ENCODE measurements at regions not wholly inside any gene's neighbourhood (a gene's known extent, or its start where the extent isn't known, plus 50 kb on each side); places are given as distances from the start of the nearest gene placed in this dataset.

DNA sequence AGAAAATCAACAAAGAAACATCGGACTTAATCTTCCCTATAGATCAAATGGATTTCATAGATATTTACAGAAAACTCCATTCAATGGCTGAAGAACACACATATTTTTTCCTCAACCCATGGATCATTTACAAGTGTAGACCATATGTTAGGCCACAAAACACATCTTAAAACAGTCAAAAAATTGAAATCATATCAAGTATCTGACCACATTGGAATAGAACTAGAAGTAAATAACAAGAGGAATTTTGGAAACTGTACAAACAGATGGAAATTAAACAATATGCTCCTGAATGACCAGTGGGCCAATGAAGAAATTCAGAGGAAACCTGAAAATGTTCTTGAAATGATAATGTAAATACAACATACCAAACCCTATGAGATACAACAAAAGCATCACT, 323.1 kb upstream of the GPR149 start:
- no peak overlapping the region for H3K4me2 ChIP-seq (ENCODE audit: low read length, poor library complexity, severe bottlenecking)
- H3K79me1 ChIP-seq (replicated peaks; ENCODE audit: low read length, poor library complexity, severe bottlenecking) = no peaks in the 10 kb centered on the region
- no peak overlapping the region for H3K27ac ChIP-seq (ENCODE audit: low read length, poor library complexity, severe bottlenecking)
- no peak overlapping the region for H2BK120ac ChIP-seq (ENCODE audit: low read depth, low read length)
- no peak for DNase-seq
- no peaks in the 10 kb centered on the region for H3K27me3 ChIP-seq (ENCODE audit: control insufficient read depth in 1 of 2, insufficient read depth in 1 of 2, low read length in 2 of 2)
- WGBS = 97% methylated on average over 1 of the region's 1 CpG
- H3K36me3 ChIP-seq (ENCODE audit: control insufficient read depth in 1 of 2, insufficient read depth in 2 of 2, low read depth in 1 of 2, low read length in 2 of 2) = no peaks in the 10 kb centered on the region
- H3K9ac ChIP-seq (ENCODE audit: low read length) = no peak overlapping the region
- H3K9me3 ChIP-seq (ENCODE audit: control insufficient read depth, low read length) = no peaks in the 10 kb centered on the region
- no peak overlapping the region for H2AK5ac ChIP-seq (ENCODE audit: low read length, severe bottlenecking)
- no peak overlapping the region for H2BK5ac ChIP-seq (ENCODE audit: low read depth, low read length, poor library complexity, severe bottlenecking)
- H2AFZ ChIP-seq (ENCODE audit: low read depth, low read length) = no peak overlapping the region
- no peak overlapping the region for H2BK12ac ChIP-seq (ENCODE audit: low read length in 2 of 2)
- H3K4me3 ChIP-seq (ENCODE audit: insufficient read depth in 1 of 2, low read depth in 1 of 2, low read length in 2 of 2) = no peak overlapping the region
- H3K23ac ChIP-seq (ENCODE audit: low read length in 2 of 2) = no peak overlapping the region
- no peak overlapping the region for H4K91ac ChIP-seq (ENCODE audit: low read length)
- H2BK15ac ChIP-seq (ENCODE audit: low read depth, poor library complexity, severe bottlenecking) = no peak overlapping the region
- no peak overlapping the region for H3K4ac ChIP-seq (ENCODE audit: low read depth in 1 of 2, low read length in 2 of 2)
- H3K14ac ChIP-seq (ENCODE audit: low read length in 2 of 2) = no peak overlapping the region
- H4K8ac ChIP-seq (ENCODE audit: low read length) = no peak overlapping the region
- no peaks in the 10 kb centered on the region for H3K4me1 ChIP-seq (ENCODE audit: control insufficient read depth, insufficient read depth, low read depth, low read length)
- H3K18ac ChIP-seq (ENCODE audit: low read depth in 1 of 2, low read length in 2 of 2) = no peak overlapping the region

DNA sequence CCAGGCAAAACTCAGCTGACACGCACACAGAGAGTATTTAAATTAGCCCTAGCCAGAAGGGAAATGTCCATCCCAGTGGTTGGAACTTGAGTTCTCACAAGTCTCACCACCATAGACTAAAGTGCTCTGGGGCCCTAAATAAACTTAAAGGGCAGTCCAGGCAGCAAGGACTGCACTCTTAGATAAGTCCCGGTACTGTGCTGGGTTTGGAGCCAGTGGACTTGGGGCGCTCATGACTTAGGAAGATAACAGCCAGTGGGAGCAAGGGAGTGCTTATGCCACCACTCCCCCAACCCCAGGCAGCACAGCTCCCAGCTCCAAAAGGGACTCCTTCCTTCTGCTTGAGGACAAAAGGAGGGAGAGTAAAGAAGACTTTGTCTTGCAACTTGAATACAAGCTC, 319.5 kb upstream of the GPR149 start:
- Histone ChIP-seq H3K36me3 (ENCODE audit: control insufficient read depth in 1 of 2, insufficient read depth in 2 of 2, low read depth in 1 of 2, low read length in 2 of 2) (no peaks in the 10 kb centered on the region), H3K23ac (ENCODE audit: low read length in 2 of 2) (no peak overlapping the region), H3K9me3 (ENCODE audit: control insufficient read depth, low read length) (no peaks in the 10 kb centered on the region), H3K4me2 (ENCODE audit: low read length, poor library complexity, severe bottlenecking) (no peak overlapping the region), H2BK12ac (ENCODE audit: low read length in 2 of 2) (no peak overlapping the region), H3K4me3 (ENCODE audit: insufficient read depth in 1 of 2, low read depth in 1 of 2, low read length in 2 of 2) (no peak overlapping the region), H3K18ac (ENCODE audit: low read depth in 1 of 2, low read length in 2 of 2) (no peak overlapping the region), H2AFZ (ENCODE audit: low read depth, low read length) (no peak overlapping the region), H3K9ac (ENCODE audit: low read length) (no peak overlapping the region), H2AK5ac (ENCODE audit: low read length, severe bottlenecking) (no peak overlapping the region), H3K79me1 (replicated peaks; ENCODE audit: low read length, poor library complexity, severe bottlenecking) (no peaks in the 10 kb centered on the region), H3K27me3 (ENCODE audit: control insufficient read depth in 1 of 2, insufficient read depth in 1 of 2, low read length in 2 of 2) (no peaks in the 10 kb centered on the region), H3K27ac (ENCODE audit: low read length, poor library complexity, severe bottlenecking) (no peak overlapping the region), H3K4me1 (ENCODE audit: control insufficient read depth, insufficient read depth, low read depth, low read length) (no peaks in the 10 kb centered on the region), H2BK15ac (ENCODE audit: low read depth, poor library complexity, severe bottlenecking) (no peak overlapping the region), H3K14ac (ENCODE audit: low read length in 2 of 2) (no peak overlapping the region), H4K91ac (ENCODE audit: low read length) (no peak overlapping the region), H2BK120ac (ENCODE audit: low read depth, low read length) (no peak overlapping the region), H2BK5ac (ENCODE audit: low read depth, low read length, poor library complexity, severe bottlenecking) (no peak overlapping the region), H3K4ac (ENCODE audit: low read depth in 1 of 2, low read length in 2 of 2) (no peak overlapping the region), H4K8ac (ENCODE audit: low read length) (no peak overlapping the region)
- 69% methylated on average over 1 of the region's 3 CpGs for WGBS
- DNase-seq = no peak

DNA sequence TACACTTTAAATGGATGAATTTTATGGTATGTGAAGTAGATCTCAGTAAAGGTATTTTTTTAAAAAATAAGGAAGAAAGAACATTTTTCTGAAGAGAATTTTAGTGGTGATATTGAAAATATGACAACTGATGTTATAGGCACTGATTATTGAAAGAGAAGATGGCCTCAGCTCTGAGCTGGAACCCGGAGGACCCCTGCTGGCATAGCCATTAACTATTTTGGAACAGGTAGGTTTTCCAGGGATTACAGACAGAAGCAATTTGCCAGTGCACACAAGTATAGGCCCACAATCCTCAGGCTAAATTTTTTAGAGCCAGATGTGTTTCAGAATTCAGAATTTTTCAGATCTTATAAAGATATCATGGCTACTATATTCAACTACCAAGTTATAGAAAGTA, 315.9 kb upstream of the GPR149 start:
- H3K9ac ChIP-seq (ENCODE audit: low read length) = no peak overlapping the region
- no peak overlapping the region for H3K4me2 ChIP-seq (ENCODE audit: low read length, poor library complexity, severe bottlenecking)
- no peak overlapping the region for H4K8ac ChIP-seq (ENCODE audit: low read length)
- no peak overlapping the region for H3K4ac ChIP-seq (ENCODE audit: low read depth in 1 of 2, low read length in 2 of 2)
- WGBS = 55% methylated on average over 1 of the region's 1 CpG
- H2BK15ac ChIP-seq (ENCODE audit: low read depth, poor library complexity, severe bottlenecking) = no peak overlapping the region
- H3K4me3 ChIP-seq (ENCODE audit: insufficient read depth in 1 of 2, low read depth in 1 of 2, low read length in 2 of 2) = no peak overlapping the region
- H2BK5ac ChIP-seq (ENCODE audit: low read depth, low read length, poor library complexity, severe bottlenecking) = no peak overlapping the region
- no peak overlapping the region for H3K23ac ChIP-seq (ENCODE audit: low read length in 2 of 2)
- peaks cover 30% of the 10 kb centered on the region for H3K9me3 ChIP-seq (ENCODE audit: control insufficient read depth, low read length)
- H3K36me3 ChIP-seq (ENCODE audit: control insufficient read depth in 1 of 2, insufficient read depth in 2 of 2, low read depth in 1 of 2, low read length in 2 of 2) = no peaks in the 10 kb centered on the region
- H3K4me1 ChIP-seq (ENCODE audit: control insufficient read depth, insufficient read depth, low read depth, low read length) = no peaks in the 10 kb centered on the region
- DNase-seq = no peak
- no peak overlapping the region for H3K27ac ChIP-seq (ENCODE audit: low read length, poor library complexity, severe bottlenecking)
- no peak overlapping the region for H3K18ac ChIP-seq (ENCODE audit: low read depth in 1 of 2, low read length in 2 of 2)
- no peak overlapping the region for H2BK12ac ChIP-seq (ENCODE audit: low read length in 2 of 2)
- H3K27me3 ChIP-seq (ENCODE audit: control insufficient read depth in 1 of 2, insufficient read depth in 1 of 2, low read length in 2 of 2) = no peaks in the 10 kb centered on the region
- H2AK5ac ChIP-seq (ENCODE audit: low read length, severe bottlenecking) = no peak overlapping the region
- no peak overlapping the region for H2AFZ ChIP-seq (ENCODE audit: low read depth, low read length)
- H4K91ac ChIP-seq (ENCODE audit: low read length) = no peak overlapping the region
- H3K79me1 ChIP-seq (replicated peaks; ENCODE audit: low read length, poor library complexity, severe bottlenecking) = no peaks in the 10 kb centered on the region
- H3K14ac ChIP-seq (ENCODE audit: low read length in 2 of 2) = no peak overlapping the region
- H2BK120ac ChIP-seq (ENCODE audit: low read depth, low read length) = no peak overlapping the region

DNA sequence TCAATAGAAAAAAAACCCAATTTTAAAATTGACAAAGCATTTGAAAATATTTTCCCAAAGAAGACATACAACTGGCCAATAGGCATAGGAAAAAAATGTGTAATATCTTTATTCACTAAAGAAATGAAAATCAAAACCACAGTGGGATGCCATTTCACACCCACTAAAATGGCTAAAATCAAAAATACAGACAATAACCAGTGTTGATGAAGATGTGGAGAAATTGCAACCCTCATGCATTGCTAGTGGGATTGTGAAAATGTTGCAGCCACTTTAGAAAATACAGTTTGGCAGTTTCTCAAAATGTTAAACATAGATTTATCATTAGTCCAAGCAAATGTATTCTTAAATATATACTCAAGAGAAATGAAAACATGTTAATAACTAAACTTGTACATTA, 315.1 kb upstream of the GPR149 start:
- peaks cover 31% of the 10 kb centered on the region for H3K9me3 ChIP-seq (ENCODE audit: control insufficient read depth, low read length)
- H3K4me1 ChIP-seq (ENCODE audit: control insufficient read depth, insufficient read depth, low read depth, low read length) = no peaks in the 10 kb centered on the region
- H3K27ac ChIP-seq (ENCODE audit: low read length, poor library complexity, severe bottlenecking) = no peak overlapping the region
- H3K23ac ChIP-seq (ENCODE audit: low read length in 2 of 2) = no peak overlapping the region
- H3K14ac ChIP-seq (ENCODE audit: low read length in 2 of 2) = no peak overlapping the region
- H2BK15ac ChIP-seq (ENCODE audit: low read depth, poor library complexity, severe bottlenecking) = no peak overlapping the region
- H2BK120ac ChIP-seq (ENCODE audit: low read depth, low read length) = no peak overlapping the region
- no peaks in the 10 kb centered on the region for H3K27me3 ChIP-seq (ENCODE audit: control insufficient read depth in 1 of 2, insufficient read depth in 1 of 2, low read length in 2 of 2)
- H3K36me3 ChIP-seq (ENCODE audit: control insufficient read depth in 1 of 2, insufficient read depth in 2 of 2, low read depth in 1 of 2, low read length in 2 of 2) = no peaks in the 10 kb centered on the region
- H3K4me2 ChIP-seq (ENCODE audit: low read length, poor library complexity, severe bottlenecking) = no peak overlapping the region
- no peak overlapping the region for H3K4me3 ChIP-seq (ENCODE audit: insufficient read depth in 1 of 2, low read depth in 1 of 2, low read length in 2 of 2)
- no peak overlapping the region for H2AK5ac ChIP-seq (ENCODE audit: low read length, severe bottlenecking)
- no peak overlapping the region for H4K8ac ChIP-seq (ENCODE audit: low read length)
- no peak overlapping the region for H2BK12ac ChIP-seq (ENCODE audit: low read length in 2 of 2)
- H4K91ac ChIP-seq (ENCODE audit: low read length) = no peak overlapping the region
- H3K18ac ChIP-seq (ENCODE audit: low read depth in 1 of 2, low read length in 2 of 2) = no peak overlapping the region
- H3K4ac ChIP-seq (ENCODE audit: low read depth in 1 of 2, low read length in 2 of 2) = no peak overlapping the region
- H2AFZ ChIP-seq (ENCODE audit: low read depth, low read length) = no peak overlapping the region
- no peak for DNase-seq
- no peak overlapping the region for H2BK5ac ChIP-seq (ENCODE audit: low read depth, low read length, poor library complexity, severe bottlenecking)
- H3K79me1 ChIP-seq (replicated peaks; ENCODE audit: low read length, poor library complexity, severe bottlenecking) = no peaks in the 10 kb centered on the region
- no peak overlapping the region for H3K9ac ChIP-seq (ENCODE audit: low read length)

All from mesenchymal stem cell (in vitro differentiated cells and primary cell).